Activated CD4-positive, alpha-beta T cell treated with anti-CD3 and anti-CD28 coated beads, Interleukin-2, amount 10 ng/mL, durations not matched to agents 24 days and 14 days (primary cell): ENCODE measurements at regions not wholly inside any gene's neighbourhood (a gene's known extent, or its start where the extent isn't known, plus 50 kb on each side); places are given as distances from the start of the nearest gene placed in this dataset.
A peak's percentile ranks its signal among the peaks of the same experiment; 100 is the strongest.

Source experiments
- DNase-seq: peaks from one replicate; pipeline ENCODE4 v3.0.0; 2022
- H3K27ac Mint-ChIP-seq: one replicate; pipeline ENCODE4 v1.8.0; 2022; ENCODE audit warnings: mild to moderate bottlenecking, mixed read lengths
- H3K27me3 Mint-ChIP-seq: one replicate; pipeline ENCODE4 v1.8.0; 2022; ENCODE audit warnings: mixed read lengths
- H3K36me3 Mint-ChIP-seq: one replicate; pipeline ENCODE4 v1.8.0; 2022; ENCODE audit warnings: low read depth, mild to moderate bottlenecking, mixed read lengths
- H3K4me1 Mint-ChIP-seq: one replicate; pipeline ENCODE4 v1.8.0; 2021; ENCODE audit warnings: mixed read lengths
- H3K4me3 Mint-ChIP-seq: one replicate; pipeline ENCODE4 v1.8.0; 2022; ENCODE audit warnings: mild to moderate bottlenecking, moderate library complexity, mixed read lengths
- H3K9me3 Mint-ChIP-seq: one replicate; pipeline ENCODE4 v1.8.0; 2021; ENCODE audit warnings: mixed read lengths
- intact Hi-C: fragments of 100-400 bp; cut with micrococcal nuclease; formaldehyde crosslinking; loops from one replicate; pipeline ENCODE4 v1.15.1; 2023

GRCh38 chr6:9515633-9516606, 899.0 kb downstream of the TFAP2A start:
- no peaks in the 10 kb centered on the region for H3K36me3 Mint-ChIP-seq
- no peak overlapping the region for H3K4me3 Mint-ChIP-seq
- H3K27me3 Mint-ChIP-seq, result no peaks in the 10 kb centered on the region
- intact Hi-C loops, result no loop called here
- H3K9me3 Mint-ChIP-seq, result no peaks in the 10 kb centered on the region
- DNase-seq, result peak; percentile 30
- no peaks in the 10 kb centered on the region for H3K4me1 Mint-ChIP-seq
- no peak overlapping the region for H3K27ac Mint-ChIP-seq

- DNase-seq, result peak; percentile 4
- H3K27me3 Mint-ChIP-seq, result no peaks in the 10 kb centered on the region
- no peaks in the 10 kb centered on the region for H3K36me3 Mint-ChIP-seq
- no peaks in the 10 kb centered on the region for H3K4me1 Mint-ChIP-seq
- H3K4me3 Mint-ChIP-seq, result no peak overlapping the region
- H3K27ac Mint-ChIP-seq, result no peak overlapping the region
- no peaks in the 10 kb centered on the region for H3K9me3 Mint-ChIP-seq
- intact Hi-C loops, result no loop called here
These were observed 900.7 kb downstream of the TFAP2A start for GRCh38 chr6:9514146-9514545.

- Mint-ChIP-seq H3K9me3 (no peaks in the 10 kb centered on the region), H3K27ac (no peak overlapping the region), H3K4me3 (no peak overlapping the region), H3K27me3 (no peaks in the 10 kb centered on the region), H3K36me3 (no peaks in the 10 kb centered on the region), H3K4me1 (no peaks in the 10 kb centered on the region)
- DNase-seq, result peak; percentile 2
- intact Hi-C loops, result no loop called here
These were observed 903.7 kb downstream of the TFAP2A start for GRCh38 chr6:9511157-9511556.

GRCh38 chr6:9507136-9507895, 907.6 kb downstream of the TFAP2A start:
- peak; percentile 18 for DNase-seq
- Mint-ChIP-seq H3K27me3 (no peaks in the 10 kb centered on the region), H3K4me3 (no peak overlapping the region), H3K36me3 (no peaks in the 10 kb centered on the region), H3K9me3 (no peaks in the 10 kb centered on the region), H3K27ac (no peak overlapping the region), H3K4me1 (no peaks in the 10 kb centered on the region)
- intact Hi-C loops, result no loop called here

DNA sequence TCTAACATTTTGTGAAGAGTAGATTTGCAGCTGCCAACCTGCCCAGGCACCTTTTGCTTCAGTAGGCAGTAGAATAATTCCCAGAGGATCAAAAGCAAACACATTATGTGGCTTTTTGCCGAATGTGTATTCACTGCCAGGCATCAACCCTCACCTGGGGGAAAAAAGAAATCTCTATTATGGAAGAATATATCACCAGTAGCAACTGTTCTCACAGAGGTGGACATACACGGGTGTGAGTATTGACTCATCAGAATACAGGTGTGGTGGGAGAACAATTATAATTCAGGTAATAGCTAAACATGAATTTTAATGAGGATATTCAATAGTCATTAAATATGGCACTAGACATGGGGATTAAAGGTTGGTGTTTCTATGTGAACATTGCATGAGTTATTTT, 910.7 kb downstream of the TFAP2A start:
- no peak overlapping the region for H3K27ac Mint-ChIP-seq
- no peak overlapping the region for H3K4me3 Mint-ChIP-seq
- no peak for DNase-seq
- no peaks in the 10 kb centered on the region for H3K4me1 Mint-ChIP-seq
- no peaks in the 10 kb centered on the region for H3K9me3 Mint-ChIP-seq
- H3K36me3 Mint-ChIP-seq, result no peaks in the 10 kb centered on the region
- intact Hi-C loops, result no loop called here
- no peaks in the 10 kb centered on the region for H3K27me3 Mint-ChIP-seq

DNA sequence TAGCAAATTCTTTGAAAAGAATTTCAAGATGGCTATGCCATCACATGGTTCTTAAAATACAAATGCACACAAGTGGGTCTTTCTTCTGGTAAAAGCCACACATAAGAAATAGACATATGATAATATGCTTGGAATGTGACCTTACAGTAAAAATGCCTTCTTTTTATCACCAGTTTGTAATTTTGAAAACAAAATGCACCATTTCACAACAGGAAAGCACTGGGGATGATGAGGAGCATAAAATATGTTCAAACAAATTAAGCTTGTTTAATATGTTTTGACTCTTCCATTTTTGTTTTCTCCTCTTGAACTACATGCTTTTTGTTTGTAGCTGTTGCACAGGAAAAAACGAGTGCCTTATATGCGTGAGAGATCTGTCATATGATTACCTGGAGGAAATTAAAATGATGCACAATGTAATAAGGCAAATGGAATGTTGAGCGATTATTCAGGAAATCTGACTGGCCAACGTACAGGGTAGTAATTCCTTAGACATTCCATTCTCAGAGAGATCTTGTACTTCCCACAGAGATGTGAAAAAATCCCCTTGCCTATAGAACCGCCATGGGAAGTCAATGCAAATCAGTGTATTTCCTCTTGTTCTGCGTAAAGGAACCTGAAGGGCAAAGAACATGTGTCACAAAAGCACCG, 911.6 kb downstream of the TFAP2A start:
- Mint-ChIP-seq H3K4me1 (no peaks in the 10 kb centered on the region), H3K27ac (no peak overlapping the region), H3K4me3 (no peak overlapping the region), H3K36me3 (no peaks in the 10 kb centered on the region), H3K27me3 (no peaks in the 10 kb centered on the region), H3K9me3 (no peaks in the 10 kb centered on the region)
- intact Hi-C loops, result no loop called here
- DNase-seq, result no peak

DNA sequence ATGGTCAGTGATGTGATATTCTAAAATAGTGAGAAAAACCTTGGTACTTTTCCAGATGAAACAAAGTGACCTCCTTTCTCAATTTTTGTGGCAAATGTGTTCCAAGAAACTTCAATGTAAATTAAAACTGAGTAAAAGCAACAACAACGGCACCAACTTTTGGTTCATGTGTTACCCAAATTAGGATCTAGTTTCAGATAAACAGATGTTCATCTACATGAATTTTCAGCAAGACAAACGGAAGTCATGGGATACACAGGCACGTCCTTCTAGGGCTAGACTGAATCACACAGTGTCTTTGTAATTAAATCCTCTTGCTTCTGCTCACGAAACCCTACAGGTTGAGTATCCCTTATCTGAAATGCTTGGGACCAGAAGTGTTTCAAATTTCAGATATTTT, 915.2 kb downstream of the TFAP2A start:
- H3K27ac Mint-ChIP-seq, result no peak overlapping the region
- intact Hi-C loops, result no loop called here
- H3K36me3 Mint-ChIP-seq, result no peaks in the 10 kb centered on the region
- no peak overlapping the region for H3K4me3 Mint-ChIP-seq
- peaks cover 8% of the 10 kb centered on the region for H3K9me3 Mint-ChIP-seq
- H3K27me3 Mint-ChIP-seq, result no peaks in the 10 kb centered on the region
- H3K4me1 Mint-ChIP-seq, result no peaks in the 10 kb centered on the region
- no peak for DNase-seq

GRCh38 chr6:9496837-9497236, 918.0 kb downstream of the TFAP2A start:
- no peak for DNase-seq
- H3K4me1 Mint-ChIP-seq, result no peaks in the 10 kb centered on the region
- H3K4me3 Mint-ChIP-seq, result no peak overlapping the region
- no peaks in the 10 kb centered on the region for H3K36me3 Mint-ChIP-seq
- intact Hi-C loops, result no loop called here
- H3K27ac Mint-ChIP-seq, result no peak overlapping the region
- peaks cover 9% of the 10 kb centered on the region for H3K9me3 Mint-ChIP-seq
- no peaks in the 10 kb centered on the region for H3K27me3 Mint-ChIP-seq

DNA sequence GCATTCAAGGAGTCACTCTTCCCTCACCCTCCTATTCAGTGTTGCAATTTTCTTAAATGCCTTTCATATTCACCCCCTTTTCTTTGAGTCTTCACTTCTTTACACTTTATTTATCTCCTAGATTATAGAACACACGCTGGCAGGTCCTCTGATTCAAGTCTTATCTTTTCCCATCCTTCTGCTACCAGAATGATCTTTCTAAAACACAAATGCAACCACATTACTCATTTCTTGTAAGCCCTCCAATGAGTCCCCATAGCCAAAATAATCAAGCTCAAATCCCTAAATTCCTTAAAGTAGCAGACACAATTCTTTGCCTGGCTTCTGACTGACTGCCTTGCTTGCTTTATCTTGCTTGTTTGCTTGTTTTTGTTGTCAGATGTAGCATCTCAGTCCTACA, 920.0 kb downstream of the TFAP2A start:
- H3K4me1 Mint-ChIP-seq, result no peaks in the 10 kb centered on the region
- intact Hi-C loops, result no loop called here
- no peaks in the 10 kb centered on the region for H3K27me3 Mint-ChIP-seq
- peaks cover 9% of the 10 kb centered on the region for H3K9me3 Mint-ChIP-seq
- no peak for DNase-seq
- H3K4me3 Mint-ChIP-seq, result no peak overlapping the region
- H3K27ac Mint-ChIP-seq, result no peak overlapping the region
- no peaks in the 10 kb centered on the region for H3K36me3 Mint-ChIP-seq

DNA sequence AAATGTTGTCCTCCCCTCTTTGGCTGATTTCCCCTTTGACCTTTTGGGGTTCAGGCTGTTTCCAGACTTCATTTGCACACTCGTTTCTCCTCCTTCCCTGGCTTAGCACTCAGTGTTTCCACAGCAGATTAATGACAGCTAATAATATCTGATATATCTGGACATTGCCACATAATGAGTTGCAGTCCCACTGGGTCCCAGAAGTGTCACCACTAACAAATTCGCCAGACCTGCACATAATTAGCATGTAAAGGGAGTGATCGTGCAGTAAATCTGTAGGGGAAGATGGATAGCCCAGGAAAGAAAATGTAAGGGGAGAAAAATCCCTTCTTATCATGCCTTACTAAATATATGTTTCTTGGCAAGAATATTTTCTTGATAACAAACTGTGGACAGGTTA, 922.1 kb downstream of the TFAP2A start:
- intact Hi-C loops, result no loop called here
- Mint-ChIP-seq H3K9me3 (peaks cover 8% of the 10 kb centered on the region), H3K4me3 (no peak overlapping the region), H3K27me3 (no peaks in the 10 kb centered on the region), H3K27ac (no peak overlapping the region), H3K36me3 (no peaks in the 10 kb centered on the region), H3K4me1 (no peaks in the 10 kb centered on the region)
- no peak for DNase-seq

DNA sequence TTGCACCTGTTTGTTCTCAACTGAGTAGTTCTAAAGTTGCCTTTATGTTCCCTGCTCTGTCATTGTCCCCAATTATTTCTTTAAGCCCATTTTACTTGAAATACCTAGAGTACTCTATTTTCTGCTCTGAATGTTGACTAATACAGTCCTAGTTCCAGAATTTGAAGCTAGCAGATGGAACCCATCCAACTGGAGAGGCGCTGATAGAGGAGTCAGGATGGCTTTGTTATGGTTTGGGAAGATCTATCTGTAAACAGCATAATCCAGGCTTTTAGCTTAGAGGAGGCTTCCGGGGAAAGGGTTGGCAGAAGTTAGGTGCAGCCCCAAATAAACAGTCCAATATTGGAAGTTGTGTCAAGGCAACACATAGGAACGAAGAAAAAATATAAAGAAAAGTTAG, 927.7 kb downstream of the TFAP2A start:
- intact Hi-C loops, result no loop called here
- Mint-ChIP-seq H3K27me3 (no peaks in the 10 kb centered on the region), H3K9me3 (no peaks in the 10 kb centered on the region), H3K4me3 (no peak overlapping the region), H3K27ac (no peak overlapping the region), H3K36me3 (no peaks in the 10 kb centered on the region), H3K4me1 (no peaks in the 10 kb centered on the region)
- DNase-seq, result no peak

GRCh38 chr6:9485992-9486391, 928.9 kb downstream of the TFAP2A start:
- Mint-ChIP-seq H3K27ac (no peak overlapping the region), H3K27me3 (no peaks in the 10 kb centered on the region)
- DNase-seq, result no peak

DNA sequence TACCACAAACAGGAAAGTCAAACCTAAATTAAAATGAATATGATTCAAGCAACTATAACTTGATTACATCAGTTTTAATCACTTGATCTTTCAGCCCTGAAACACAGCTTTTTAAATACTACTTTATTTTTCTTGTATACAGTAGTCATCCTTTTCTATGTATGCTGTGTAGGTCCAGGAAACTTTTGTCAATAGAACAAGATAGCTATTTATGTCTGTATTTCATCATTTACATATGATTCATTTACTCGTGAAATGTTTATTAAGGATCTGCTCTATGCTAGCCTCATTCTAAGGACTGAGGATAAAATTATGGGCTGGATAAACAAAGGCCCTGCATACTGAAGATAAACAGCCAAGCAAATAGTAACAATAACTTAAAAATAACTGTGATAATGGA, 930.2 kb downstream of the TFAP2A start:
- no peaks in the 10 kb centered on the region for H3K27me3 Mint-ChIP-seq
- H3K36me3 Mint-ChIP-seq, result no peaks in the 10 kb centered on the region
- intact Hi-C loops, result no loop called here
- no peak overlapping the region for H3K27ac Mint-ChIP-seq
- DNase-seq, result no peak
- H3K9me3 Mint-ChIP-seq, result no peaks in the 10 kb centered on the region
- H3K4me3 Mint-ChIP-seq, result no peak overlapping the region
- no peaks in the 10 kb centered on the region for H3K4me1 Mint-ChIP-seq

More at GRCh38 chr6:9485992-9486391, 928.9 kb downstream of the TFAP2A start:
- H3K36me3 Mint-ChIP-seq, result no peaks in the 10 kb centered on the region
- H3K4me3 Mint-ChIP-seq, result no peak overlapping the region
- no peaks in the 10 kb centered on the region for H3K4me1 Mint-ChIP-seq
- intact Hi-C loops, result no loop called here
- H3K9me3 Mint-ChIP-seq, result no peaks in the 10 kb centered on the region

- no peaks in the 10 kb centered on the region for H3K9me3 Mint-ChIP-seq
- no peaks in the 10 kb centered on the region for H3K4me1 Mint-ChIP-seq
- H3K36me3 Mint-ChIP-seq, result no peaks in the 10 kb centered on the region
- no peak overlapping the region for H3K27ac Mint-ChIP-seq
- intact Hi-C loops, result no loop called here
- no peak overlapping the region for H3K4me3 Mint-ChIP-seq
- DNase-seq, result no peak
- H3K27me3 Mint-ChIP-seq, result no peaks in the 10 kb centered on the region
These were observed 930.8 kb downstream of the TFAP2A start for GRCh38 chr6:9484091-9484490.
